ENCODE measurements at regions not wholly inside any gene's neighbourhood (a gene's known extent, or its start where the extent isn't known, plus 50 kb on each side); places are given as distances from the start of the nearest gene placed in this dataset.

GRCh38 chr2:81260320-81260719, 955.8 kb upstream of the LRRTM1 start:
- Mint-ChIP-seq H3K36me3 (ENCODE audit: insufficient read depth in 2 of 2) (no peaks in the 10 kb centered on the region), H3K9me3 (peaks cover 5 to 7% of the 10 kb centered on the region in 2 donors), H3K4me1 (ENCODE audit: low read depth) (no peaks in the 10 kb centered on the region), H3K27ac (no peak overlapping the region), H3K27me3 (ENCODE audit: low read depth) (no peaks in the 10 kb centered on the region), H3K4me3 (no peak overlapping the region)
- ATAC-seq (replicated peaks in 1 of 2), result no peak
- no peak for DNase-seq

- H3K4me1 Mint-ChIP-seq (ENCODE audit: low read depth), result no peaks in the 10 kb centered on the region
Measured at GRCh38 chr2:81250270-81250669, 945.7 kb upstream of the LRRTM1 start.

GRCh38 chr2:81249152-81249551, 944.6 kb upstream of the LRRTM1 start:
- H3K4me1 Mint-ChIP-seq (ENCODE audit: low read depth), result no peaks in the 10 kb centered on the region
- peaks cover 1 to 2% of the 10 kb centered on the region in 2 donors for H3K36me3 Mint-ChIP-seq (ENCODE audit: insufficient read depth in 2 of 2)
- peaks cover 4 to 11% of the 10 kb centered on the region in 2 donors for H3K9me3 Mint-ChIP-seq
- H3K4me3 Mint-ChIP-seq, result no peak overlapping the region
- no peaks in the 10 kb centered on the region for H3K27me3 Mint-ChIP-seq (ENCODE audit: low read depth)
- no peak for ATAC-seq (replicated peaks in 1 of 2)
- no peak overlapping the region for H3K27ac Mint-ChIP-seq
- no peak for DNase-seq

More at GRCh38 chr2:81250270-81250669, 945.7 kb upstream of the LRRTM1 start:
- Mint-ChIP-seq H3K36me3 (ENCODE audit: insufficient read depth in 2 of 2) (peaks cover 1 to 2% of the 10 kb centered on the region in 2 donors), H3K4me3 (no peak overlapping the region), H3K27me3 (ENCODE audit: low read depth) (no peaks in the 10 kb centered on the region), H3K27ac (no peak overlapping the region), H3K9me3 (peaks cover 4 to 9% of the 10 kb centered on the region in 2 donors)
- ATAC-seq (replicated peaks in 1 of 2) (no peak), DNase-seq (no peak)

GRCh38 chr2:81247648-81248047, 943.1 kb upstream of the LRRTM1 start:
- peaks cover 1 to 2% of the 10 kb centered on the region in 2 donors for H3K36me3 Mint-ChIP-seq (ENCODE audit: insufficient read depth in 2 of 2)
- no peaks in the 10 kb centered on the region for H3K4me1 Mint-ChIP-seq (ENCODE audit: low read depth)
- ATAC-seq (replicated peaks in 1 of 2) (no peak), DNase-seq (no peak)
- H3K27ac Mint-ChIP-seq, result no peak overlapping the region
- H3K27me3 Mint-ChIP-seq (ENCODE audit: low read depth), result no peaks in the 10 kb centered on the region
- H3K9me3 Mint-ChIP-seq, result peaks cover 4 to 9% of the 10 kb centered on the region in 2 donors
- no peak overlapping the region for H3K4me3 Mint-ChIP-seq

GRCh38 chr2:81242501-81242900, 937.9 kb upstream of the LRRTM1 start:
- H3K27me3 Mint-ChIP-seq (ENCODE audit: low read depth), result no peaks in the 10 kb centered on the region
- no peaks in the 10 kb centered on the region for H3K36me3 Mint-ChIP-seq (ENCODE audit: insufficient read depth in 2 of 2)
- DNase-seq (no peak), ATAC-seq (replicated peaks in 1 of 2) (no peak)
- no peak overlapping the region for H3K27ac Mint-ChIP-seq
- peaks cover 10 to 14% of the 10 kb centered on the region in 2 donors for H3K9me3 Mint-ChIP-seq
- no peak overlapping the region for H3K4me3 Mint-ChIP-seq
- no peaks in the 10 kb centered on the region for H3K4me1 Mint-ChIP-seq (ENCODE audit: low read depth)

- Mint-ChIP-seq H3K4me3 (no peak overlapping the region), H3K27ac (no peak overlapping the region), H3K9me3 (peaks cover 10 to 11% of the 10 kb centered on the region in 2 donors), H3K27me3 (ENCODE audit: low read depth) (no peaks in the 10 kb centered on the region), H3K36me3 (ENCODE audit: insufficient read depth in 2 of 2) (no peaks in the 10 kb centered on the region), H3K4me1 (ENCODE audit: low read depth) (no peaks in the 10 kb centered on the region)
- ATAC-seq (replicated peaks in 1 of 2) (no peak), DNase-seq (no peak)
Measured at GRCh38 chr2:81238462-81238861, 933.9 kb upstream of the LRRTM1 start.

- no peaks in the 10 kb centered on the region for H3K27me3 Mint-ChIP-seq (ENCODE audit: low read depth)
Measured at GRCh38 chr2:81235601-81236000, 931.0 kb upstream of the LRRTM1 start.

GRCh38 chr2:81234711-81235110, 930.2 kb upstream of the LRRTM1 start:
- DNase-seq, result no peak
- H3K27me3 Mint-ChIP-seq (ENCODE audit: low read depth), result no peaks in the 10 kb centered on the region
- H3K9me3 Mint-ChIP-seq, result peaks cover 11 to 15% of the 10 kb centered on the region in 2 donors
- no peaks in the 10 kb centered on the region for H3K36me3 Mint-ChIP-seq (ENCODE audit: insufficient read depth in 2 of 2)
- no peaks in the 10 kb centered on the region for H3K4me1 Mint-ChIP-seq (ENCODE audit: low read depth)
- no peak overlapping the region for H3K4me3 Mint-ChIP-seq
- no peak overlapping the region for H3K27ac Mint-ChIP-seq
- no peak for ATAC-seq (replicated peaks in 1 of 2)

More at GRCh38 chr2:81235601-81236000, 931.0 kb upstream of the LRRTM1 start:
- ATAC-seq (replicated peaks in 1 of 2) (no peak), DNase-seq (no peak)
- no peaks in the 10 kb centered on the region for H3K4me1 Mint-ChIP-seq (ENCODE audit: low read depth)
- H3K9me3 Mint-ChIP-seq, result peaks cover 11 to 15% of the 10 kb centered on the region in 2 donors
- no peak overlapping the region for H3K27ac Mint-ChIP-seq
- H3K4me3 Mint-ChIP-seq, result no peak overlapping the region
- no peaks in the 10 kb centered on the region for H3K36me3 Mint-ChIP-seq (ENCODE audit: insufficient read depth in 2 of 2)

- H3K4me1 Mint-ChIP-seq (ENCODE audit: low read depth), result no peaks in the 10 kb centered on the region
- DNase-seq (no peak), ATAC-seq (replicated peaks in 1 of 2) (no peak)
- H3K36me3 Mint-ChIP-seq (ENCODE audit: insufficient read depth in 2 of 2), result no peaks in the 10 kb centered on the region
- no peaks in the 10 kb centered on the region for H3K27me3 Mint-ChIP-seq (ENCODE audit: low read depth)
- no peak overlapping the region for H3K27ac Mint-ChIP-seq
- peaks cover 6 to 8% of the 10 kb centered on the region in 2 donors for H3K9me3 Mint-ChIP-seq
- H3K4me3 Mint-ChIP-seq, result no peak overlapping the region
Measured at GRCh38 chr2:81225756-81226155, 921.2 kb upstream of the LRRTM1 start.

- ATAC-seq (replicated peaks in 1 of 2) (no peak), DNase-seq (no peak)
- Mint-ChIP-seq H3K4me3 (no peak overlapping the region), H3K9me3 (peaks cover 12 to 13% of the 10 kb centered on the region in 2 donors), H3K36me3 (ENCODE audit: insufficient read depth in 2 of 2) (peaks cover 0 to 3% of the 10 kb centered on the region in 2 donors), H3K27ac (no peak overlapping the region), H3K4me1 (ENCODE audit: low read depth) (no peaks in the 10 kb centered on the region), H3K27me3 (ENCODE audit: low read depth) (no peaks in the 10 kb centered on the region)
Measured at GRCh38 chr2:81213598-81213997, 909.0 kb upstream of the LRRTM1 start.

- no peak overlapping the region for H3K4me3 Mint-ChIP-seq
- H3K9me3 Mint-ChIP-seq, result peaks cover 10 to 18% of the 10 kb centered on the region in 2 donors
Measured at GRCh38 chr2:81206216-81206615, 901.7 kb upstream of the LRRTM1 start.

GRCh38 chr2:81196933-81197628, 892.5 kb upstream of the LRRTM1 start:
- H3K9me3 Mint-ChIP-seq, result peaks cover 3 to 6% of the 10 kb centered on the region in 2 donors
- no peak overlapping the region for H3K4me3 Mint-ChIP-seq
- peaks cover 0 to 9% of the 10 kb centered on the region in 2 donors for H3K36me3 Mint-ChIP-seq (ENCODE audit: insufficient read depth in 2 of 2)
- no peak for ATAC-seq (replicated peaks in 1 of 2)
- H3K4me1 Mint-ChIP-seq (ENCODE audit: low read depth), result no peaks in the 10 kb centered on the region
- no peak overlapping the region for H3K27ac Mint-ChIP-seq
- DNase-seq, result no peak
- no peaks in the 10 kb centered on the region for H3K27me3 Mint-ChIP-seq (ENCODE audit: low read depth)

More at GRCh38 chr2:81206216-81206615, 901.7 kb upstream of the LRRTM1 start:
- H3K27ac Mint-ChIP-seq, result no peak overlapping the region
- H3K27me3 Mint-ChIP-seq (ENCODE audit: low read depth), result no peaks in the 10 kb centered on the region
- H3K36me3 Mint-ChIP-seq (ENCODE audit: insufficient read depth in 2 of 2), result peaks cover 3 to 6% of the 10 kb centered on the region in 2 donors
- no peaks in the 10 kb centered on the region for H3K4me1 Mint-ChIP-seq (ENCODE audit: low read depth)
- no peak for DNase-seq
- ATAC-seq (replicated peaks in 1 of 2), result no peak

- H3K27me3 Mint-ChIP-seq (ENCODE audit: low read depth), result no peaks in the 10 kb centered on the region
- no peak overlapping the region for H3K4me3 Mint-ChIP-seq
- no peak overlapping the region for H3K27ac Mint-ChIP-seq
- no peaks in the 10 kb centered on the region for H3K4me1 Mint-ChIP-seq (ENCODE audit: low read depth)
- H3K9me3 Mint-ChIP-seq, result peaks cover 3 to 6% of the 10 kb centered on the region in 2 donors
- no peak for ATAC-seq (replicated peaks in 1 of 2)
- DNase-seq, result no peak
- H3K36me3 Mint-ChIP-seq (ENCODE audit: insufficient read depth in 2 of 2), result peaks cover 0 to 9% of the 10 kb centered on the region in 2 donors
Measured at GRCh38 chr2:81196383-81196851, 891.9 kb upstream of the LRRTM1 start.
